ENCODE measurements at regions not wholly inside any gene's neighbourhood (a gene's known extent, or its start where the extent isn't known, plus 50 kb on each side); places are given as distances from the start of the nearest gene placed in this dataset.

- no peak for DNase-seq (ENCODE audit: low read depth in 2 of 2)
These were observed 478.8 kb upstream of the RAG2 start for GRCh38 chr11:37076866-37077265.

- no peak for DNase-seq (ENCODE audit: low read depth in 2 of 2)
These were observed 474.6 kb upstream of the RAG2 start for GRCh38 chr11:37072538-37073055.

- no peak for DNase-seq (ENCODE audit: low read depth in 2 of 2)
These were observed 452.3 kb upstream of the RAG2 start for GRCh38 chr11:37050311-37050710.

- no peak for DNase-seq (ENCODE audit: low read depth in 2 of 2)
These were observed 442.9 kb upstream of the RAG2 start for GRCh38 chr11:37040921-37041320.

GRCh38 chr11:37038911-37039310 lies 440.9 kb upstream of the RAG2 start:
- DNase-seq (ENCODE audit: low read depth in 2 of 2): no peak

GRCh38 chr11:37026741-37027140 lies 428.7 kb upstream of the RAG2 start:
- DNase-seq (ENCODE audit: low read depth in 2 of 2): no peak

GRCh38 chr11:37026326-37026725 lies 428.3 kb upstream of the RAG2 start:
- DNase-seq (ENCODE audit: low read depth in 2 of 2): no peak

GRCh38 chr11:37006563-37006962 lies 408.5 kb upstream of the RAG2 start:
- DNase-seq (ENCODE audit: low read depth in 2 of 2): no peak

- no peak for DNase-seq (ENCODE audit: low read depth in 2 of 2)
These were observed 404.8 kb upstream of the RAG2 start for GRCh38 chr11:37002831-37003230.

GRCh38 chr11:36997656-36998055 lies 399.6 kb upstream of the RAG2 start:
- no peak for DNase-seq (ENCODE audit: low read depth in 2 of 2)

GRCh38 chr11:36996795-36997194 lies 398.8 kb upstream of the RAG2 start:
- DNase-seq (ENCODE audit: low read depth in 2 of 2): no peak

GRCh38 chr11:36994208-36994607 lies 396.2 kb upstream of the RAG2 start:
- no peak for DNase-seq (ENCODE audit: low read depth in 2 of 2)

- DNase-seq (ENCODE audit: low read depth in 2 of 2): no peak
These were observed 390.5 kb upstream of the RAG2 start for GRCh38 chr11:36988556-36988955.

GRCh38 chr11:36985562-36985961 lies 387.5 kb upstream of the RAG2 start:
- DNase-seq (ENCODE audit: low read depth in 2 of 2): no peak

GRCh38 chr11:36976741-36977140 lies 378.7 kb upstream of the RAG2 start:
- no peak for DNase-seq (ENCODE audit: low read depth in 2 of 2)

GRCh38 chr11:36974771-36975170 lies 376.7 kb upstream of the RAG2 start:
- DNase-seq (ENCODE audit: low read depth in 2 of 2): no peak

GRCh38 chr11:36953976-36954375 lies 355.9 kb upstream of the RAG2 start:
- no peak for DNase-seq (ENCODE audit: low read depth in 2 of 2)

- no peak for DNase-seq (ENCODE audit: low read depth in 2 of 2)
These were observed 350.6 kb upstream of the RAG2 start for GRCh38 chr11:36948460-36949127.

GRCh38 chr11:36945384-36945783 lies 347.3 kb upstream of the RAG2 start:
- DNase-seq (ENCODE audit: low read depth in 2 of 2): no peak

- no peak for DNase-seq (ENCODE audit: low read depth in 2 of 2)
These were observed 335.4 kb upstream of the RAG2 start for GRCh38 chr11:36933481-36933880.

GRCh38 chr11:36931139-36931538 lies 333.1 kb upstream of the RAG2 start:
- DNase-seq (ENCODE audit: low read depth in 2 of 2): no peak

GRCh38 chr11:36930256-36930655 lies 332.2 kb upstream of the RAG2 start:
- DNase-seq (ENCODE audit: low read depth in 2 of 2): no peak

GRCh38 chr11:36929401-36929800 lies 331.4 kb upstream of the RAG2 start:
- no peak for DNase-seq (ENCODE audit: low read depth in 2 of 2)

GRCh38 chr11:36928621-36929020 lies 330.6 kb upstream of the RAG2 start:
- DNase-seq (ENCODE audit: low read depth in 2 of 2): no peak

All from activated CD8-positive, alpha-beta memory T cell treated with anti-CD3 and anti-CD28 coated beads for 4 hours (primary cell).